Astrocyte (in vitro differentiated cells and primary cell): ENCODE measurements at regions not wholly inside any gene's neighbourhood (a gene's known extent, or its start where the extent isn't known, plus 50 kb on each side); places are given as distances from the start of the nearest gene placed in this dataset.

ENCODE experiments used
- DNase-seq: peaks from one replicate; pipeline ENCODE4 v3.0.0-alpha.2; 2010; ENCODE audit warnings: low read depth
- FAIRE-seq: peaks from 2 replicates; lab custom pipeline; 2011; peaks lifted over from hg19 to GRCh38; lab: Jason Lieb, UNC
- H2AFZ ChIP-seq: 2 replicates; pipeline ENCODE4 v1.6.0; 2012; ENCODE audit warnings: low read depth, low read length, inconsistent platforms
- H3K27ac ChIP-seq: 2 replicates; pipeline ENCODE4 v1.5.1; 2011; ENCODE audit warnings: low read depth, low read length, inconsistent platforms
- H3K27me3 ChIP-seq: 2 replicates; pipeline ENCODE4 v1.6.0; 2011; ENCODE audit warnings: low read length, inconsistent platforms; ENCODE audit not compliant: insufficient read depth
- H3K36me3 ChIP-seq: 2 replicates; pipeline ENCODE4 v1.5.1; 2011; ENCODE audit warnings: low read length, inconsistent platforms; ENCODE audit not compliant: insufficient read depth
- H3K4me1 ChIP-seq: 2 replicates; pipeline ENCODE4 v1.5.1; 2011; ENCODE audit warnings: low read length, inconsistent platforms; ENCODE audit not compliant: insufficient read depth
- H3K4me2 ChIP-seq: 2 replicates; pipeline ENCODE4 v1.6.0; 2012; ENCODE audit warnings: low read length, inconsistent platforms
- H3K4me3 ChIP-seq: 2 replicates; pipeline ENCODE4 v1.5.1; 2011; ENCODE audit warnings: low read depth, mild to moderate bottlenecking, low read length, inconsistent platforms; ENCODE audit not compliant: insufficient read depth
- H3K79me2 ChIP-seq: 2 replicates; pipeline ENCODE4 v1.6.0; 2012; ENCODE audit warnings: mild to moderate bottlenecking, low read length, inconsistent platforms; ENCODE audit not compliant: insufficient read depth
- H3K9ac ChIP-seq: 2 replicates; pipeline ENCODE4 v1.6.0; 2012; ENCODE audit warnings: mild to moderate bottlenecking, low read length, inconsistent platforms
- H3K9me3 ChIP-seq: 2 replicates; pipeline ENCODE4 v1.5.1; 2012; ENCODE audit warnings: low read depth, mild to moderate bottlenecking, low read length, inconsistent platforms; ENCODE audit not compliant: insufficient read depth
- H4K20me1 ChIP-seq: 2 replicates; pipeline ENCODE4 v1.6.0; 2012; ENCODE audit warnings: low read length, inconsistent platforms; ENCODE audit not compliant: insufficient read depth
- H3K27ac Mint-ChIP-seq: one replicate; pipeline ENCODE4 v1.8.0; 2021; ENCODE audit warnings: mild to moderate bottlenecking, mixed read lengths; ENCODE audit not compliant: unreplicated experiment
- H3K27me3 Mint-ChIP-seq: one replicate; pipeline ENCODE4 v1.8.0; 2021; ENCODE audit warnings: low read depth, mixed read lengths; ENCODE audit not compliant: unreplicated experiment
- H3K36me3 Mint-ChIP-seq: one replicate; pipeline ENCODE4 v1.8.0; 2021; ENCODE audit warnings: low read depth, mixed read lengths; ENCODE audit not compliant: unreplicated experiment
- H3K4me1 Mint-ChIP-seq: one replicate; pipeline ENCODE4 v1.8.0; 2021; ENCODE audit warnings: low read depth, mixed read lengths; ENCODE audit not compliant: unreplicated experiment
- H3K4me3 Mint-ChIP-seq: one replicate; pipeline ENCODE4 v1.8.0; 2021; ENCODE audit warnings: mild to moderate bottlenecking, moderate library complexity, mixed read lengths; ENCODE audit not compliant: unreplicated experiment
- H3K9me3 Mint-ChIP-seq: one replicate; pipeline ENCODE4 v1.8.0; 2021; ENCODE audit warnings: mild to moderate bottlenecking, mixed read lengths; ENCODE audit not compliant: unreplicated experiment
- EZH2 ChIP-seq: IDR thresholded peaks from 2 replicates; pipeline ENCODE4 v1.6.1; 2012; ENCODE audit warnings: mild to moderate bottlenecking, low read length, inconsistent platforms; ENCODE audit not compliant: insufficient read depth
- TF ChIP-seq, protein P1 (sequence below): IDR thresholded peaks from 2 replicates; pipeline ENCODE4 v1.5.1; 2011; ENCODE audit warnings: low read depth, mild to moderate bottlenecking, inconsistent platforms, low read length, moderate library complexity; ENCODE audit not compliant: insufficient read depth

DNA sequence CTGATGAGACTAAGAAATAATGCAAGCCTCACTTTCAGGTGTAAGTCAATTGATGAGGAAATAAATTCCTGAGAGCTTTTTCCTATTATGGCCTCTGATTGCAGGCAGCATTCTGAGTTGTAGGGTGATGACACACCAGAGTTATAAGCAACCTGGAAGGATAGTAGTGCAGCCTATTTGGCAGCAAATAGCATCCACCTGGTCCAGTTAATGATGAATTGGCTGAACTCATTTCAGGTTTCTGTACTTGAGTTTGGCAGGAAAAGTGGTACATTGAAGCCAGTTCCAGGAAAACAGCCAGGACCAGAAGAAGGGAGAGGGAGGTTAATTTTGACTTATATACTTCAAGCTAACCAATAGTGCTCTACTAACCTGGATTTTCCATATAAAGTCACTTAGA, 316.8 kb downstream of the NAF1 start:
- no peak overlapping the region for H2AFZ ChIP-seq
- FAIRE-seq = no peak
- DNase-seq = no peak
- Mint-ChIP-seq H3K27me3 (no peaks in the 10 kb centered on the region), H3K4me1 (no peaks in the 10 kb centered on the region), H3K9me3 (no peaks in the 10 kb centered on the region), H3K36me3 (no peaks in the 10 kb centered on the region), H3K27ac (no peak overlapping the region), H3K4me3 (no peak overlapping the region)
- no peak overlapping the region for H3K9ac ChIP-seq
- H3K79me2 ChIP-seq = no peaks in the 10 kb centered on the region
- H3K4me1 ChIP-seq = no peaks in the 10 kb centered on the region
- H3K27ac ChIP-seq = no peak overlapping the region
- H3K36me3 ChIP-seq = no peaks in the 10 kb centered on the region
- H3K9me3 ChIP-seq = peaks cover 2% of the 10 kb centered on the region
- no peak overlapping the region for H3K4me3 ChIP-seq
- H4K20me1 ChIP-seq = no peaks in the 10 kb centered on the region
- no peak overlapping the region for H3K4me2 ChIP-seq
- no peak for TF ChIP-seq EZH2
- TF ChIP-seq, protein P1, sequence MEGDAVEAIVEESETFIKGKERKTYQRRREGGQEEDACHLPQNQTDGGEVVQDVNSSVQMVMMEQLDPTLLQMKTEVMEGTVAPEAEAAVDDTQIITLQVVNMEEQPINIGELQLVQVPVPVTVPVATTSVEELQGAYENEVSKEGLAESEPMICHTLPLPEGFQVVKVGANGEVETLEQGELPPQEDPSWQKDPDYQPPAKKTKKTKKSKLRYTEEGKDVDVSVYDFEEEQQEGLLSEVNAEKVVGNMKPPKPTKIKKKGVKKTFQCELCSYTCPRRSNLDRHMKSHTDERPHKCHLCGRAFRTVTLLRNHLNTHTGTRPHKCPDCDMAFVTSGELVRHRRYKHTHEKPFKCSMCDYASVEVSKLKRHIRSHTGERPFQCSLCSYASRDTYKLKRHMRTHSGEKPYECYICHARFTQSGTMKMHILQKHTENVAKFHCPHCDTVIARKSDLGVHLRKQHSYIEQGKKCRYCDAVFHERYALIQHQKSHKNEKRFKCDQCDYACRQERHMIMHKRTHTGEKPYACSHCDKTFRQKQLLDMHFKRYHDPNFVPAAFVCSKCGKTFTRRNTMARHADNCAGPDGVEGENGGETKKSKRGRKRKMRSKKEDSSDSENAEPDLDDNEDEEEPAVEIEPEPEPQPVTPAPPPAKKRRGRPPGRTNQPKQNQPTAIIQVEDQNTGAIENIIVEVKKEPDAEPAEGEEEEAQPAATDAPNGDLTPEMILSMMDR = no peak
- H3K27me3 ChIP-seq = no peaks in the 10 kb centered on the region

DNA sequence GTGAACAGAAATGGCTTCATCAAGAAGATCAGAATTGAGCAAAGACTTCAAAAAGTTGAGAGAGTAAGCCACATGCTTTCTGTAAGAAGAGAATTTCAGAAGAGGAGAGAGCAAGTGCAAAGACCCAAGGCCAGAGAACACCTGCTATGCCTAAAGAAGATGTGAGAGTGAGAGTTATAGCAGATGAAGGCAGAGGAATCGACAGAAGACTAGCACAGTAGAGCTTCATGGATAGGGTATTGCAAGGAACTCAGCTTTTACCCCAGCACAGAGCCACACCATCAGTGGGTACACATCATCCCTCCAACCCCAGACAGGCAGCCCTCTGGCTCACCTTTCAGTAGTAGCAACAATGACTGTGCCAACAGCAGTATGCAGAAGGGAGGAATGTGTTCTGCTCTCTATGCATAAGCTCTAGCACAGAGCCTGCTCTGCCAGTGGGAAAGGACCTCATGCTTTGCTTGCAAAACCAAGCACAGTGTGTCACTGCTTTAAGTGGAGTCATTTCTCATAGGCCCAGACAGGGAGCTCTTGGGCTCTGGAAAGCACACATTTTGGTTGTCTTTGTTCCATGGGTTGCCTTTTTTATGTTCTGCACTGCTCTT, 318.6 kb downstream of the NAF1 start:
- Mint-ChIP-seq H3K4me1 (no peaks in the 10 kb centered on the region), H3K9me3 (no peaks in the 10 kb centered on the region), H3K4me3 (no peak overlapping the region), H3K36me3 (no peaks in the 10 kb centered on the region), H3K27ac (no peak overlapping the region), H3K27me3 (no peaks in the 10 kb centered on the region)
- DNase-seq (no peak), FAIRE-seq (no peak)
- Histone ChIP-seq H3K4me1 (no peaks in the 10 kb centered on the region), H3K36me3 (no peaks in the 10 kb centered on the region), H3K79me2 (no peaks in the 10 kb centered on the region), H3K27me3 (no peaks in the 10 kb centered on the region), H3K9me3 (peaks cover 2% of the 10 kb centered on the region), H3K4me2 (no peak overlapping the region), H3K4me3 (no peak overlapping the region), H2AFZ (no peak overlapping the region), H3K9ac (no peak overlapping the region), H3K27ac (no peak overlapping the region), H4K20me1 (no peaks in the 10 kb centered on the region)
- TF ChIP-seq, protein P1 = no peak
- no peak for TF ChIP-seq EZH2

DNA sequence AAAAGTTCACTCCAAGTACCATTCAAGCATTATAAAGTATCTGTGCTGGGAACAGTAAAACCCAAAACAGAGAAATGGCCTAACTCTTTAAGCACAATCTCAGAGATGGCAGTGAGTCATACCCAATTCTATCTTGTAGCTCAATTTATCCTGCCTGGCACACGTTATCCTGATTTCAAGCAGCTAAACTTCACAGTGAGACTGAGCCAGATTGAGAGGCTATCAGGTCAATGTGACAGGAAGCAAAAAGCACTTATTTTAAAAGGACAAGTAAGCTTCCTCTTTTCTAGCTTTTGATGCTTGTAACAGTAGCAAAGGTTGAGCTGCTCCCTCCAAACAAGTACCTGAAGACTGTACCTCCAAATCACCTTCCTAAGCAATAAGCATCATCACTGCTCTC, 324.9 kb downstream of the NAF1 start:
- no peak for FAIRE-seq
- H3K9me3 ChIP-seq = no peaks in the 10 kb centered on the region

More for the DNA sequence above, 324.9 kb downstream of the NAF1 start:
- no peaks in the 10 kb centered on the region for H3K4me1 ChIP-seq
- H3K36me3 ChIP-seq = no peaks in the 10 kb centered on the region
- no peak overlapping the region for H3K27ac ChIP-seq
- Mint-ChIP-seq H3K27me3 (no peaks in the 10 kb centered on the region), H3K9me3 (peaks cover 2% of the 10 kb centered on the region), H3K4me1 (peaks cover 10% of the 10 kb centered on the region), H3K27ac (no peak overlapping the region), H3K4me3 (no peak overlapping the region), H3K36me3 (no peaks in the 10 kb centered on the region)
- no peak for DNase-seq
- TF ChIP-seq, protein P1 = no peak
- no peak for TF ChIP-seq EZH2
- no peak overlapping the region for H3K4me3 ChIP-seq
- H4K20me1 ChIP-seq = no peaks in the 10 kb centered on the region
- H3K27me3 ChIP-seq = no peaks in the 10 kb centered on the region
- no peak overlapping the region for H2AFZ ChIP-seq
- no peaks in the 10 kb centered on the region for H3K79me2 ChIP-seq
- no peak overlapping the region for H3K4me2 ChIP-seq
- H3K9ac ChIP-seq = no peak overlapping the region
